ENCODE measurements at regions not wholly inside any gene's neighbourhood (a gene's known extent, or its start where the extent isn't known, plus 50 kb on each side); places are given as distances from the start of the nearest gene placed in this dataset.

DNA sequence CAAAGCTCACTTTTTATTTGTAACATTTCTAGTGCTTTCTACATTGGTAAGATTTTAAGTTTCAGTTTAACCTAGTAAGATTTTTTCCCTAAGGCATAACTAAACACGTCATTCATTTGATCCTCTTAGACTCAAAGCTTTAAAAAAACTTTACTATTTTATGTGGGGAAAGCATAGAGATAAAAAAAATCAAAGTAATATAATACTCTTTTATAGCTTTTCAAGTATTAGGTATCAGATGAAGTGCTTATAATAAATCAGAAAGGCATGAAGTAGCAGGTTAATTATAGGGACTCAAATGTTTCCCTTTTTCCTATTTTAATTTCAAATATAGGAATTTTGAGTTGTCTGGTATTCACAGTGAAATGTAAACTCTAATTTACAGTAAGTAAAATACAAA, 68.0 kb upstream of the POU5F2 start:
- dilution Hi-C loops (cut with MboI; ENCODE audit: extremely low pct_ligation_motif_present, low sequenced_read_pairs): no loop called here
- FAIRE-seq: no peak
- Histone ChIP-seq H3K9me1 (ENCODE audit: control insufficient read depth, extremely low read depth, insufficient read depth, low read length) (no peaks in the 10 kb centered on the region), H3K9ac (ENCODE audit: control insufficient read depth, extremely low read depth, insufficient read depth, low read length) (no peak overlapping the region), H3K9me3 (ENCODE audit: control insufficient read depth, low read depth, low read length) (no peaks in the 10 kb centered on the region), H3K27me3 (ENCODE audit: control insufficient read depth, extremely low read depth, insufficient read depth, low read length) (no peaks in the 10 kb centered on the region), H3K36me3 (ENCODE audit: control insufficient read depth in 2 of 2, extremely low read depth in 1 of 2, insufficient read depth in 2 of 2, low read length in 2 of 2) (no peaks in the 10 kb centered on the region), H3K4me1 (ENCODE audit: control insufficient read depth, extremely low read depth, insufficient read depth, low read length) (no peaks in the 10 kb centered on the region), H3K4me2 (ENCODE audit: control insufficient read depth, extremely low read depth, insufficient read depth, low read depth, low read length) (no peak overlapping the region), H3K27ac (ENCODE audit: control insufficient read depth, insufficient read depth, low read length) (no peak overlapping the region), H2AFZ (ENCODE audit: control insufficient read depth, low read length) (no peak overlapping the region), H3K4me3 (ENCODE audit: control insufficient read depth in 2 of 3, extremely low read depth in 1 of 3, insufficient read depth in 2 of 3, low read depth in 1 of 3, low read length in 3 of 3) (no peak overlapping the region), H4K20me1 (ENCODE audit: control insufficient read depth, extremely low read depth, insufficient read depth, low read length) (no peaks in the 10 kb centered on the region), H3K79me2 (ENCODE audit: control insufficient read depth, insufficient read depth, low read length) (no peaks in the 10 kb centered on the region)
- no peak for DNase-seq (ENCODE audit: low read depth, low spot score)
- TF ChIP-seq, protein P1, sequence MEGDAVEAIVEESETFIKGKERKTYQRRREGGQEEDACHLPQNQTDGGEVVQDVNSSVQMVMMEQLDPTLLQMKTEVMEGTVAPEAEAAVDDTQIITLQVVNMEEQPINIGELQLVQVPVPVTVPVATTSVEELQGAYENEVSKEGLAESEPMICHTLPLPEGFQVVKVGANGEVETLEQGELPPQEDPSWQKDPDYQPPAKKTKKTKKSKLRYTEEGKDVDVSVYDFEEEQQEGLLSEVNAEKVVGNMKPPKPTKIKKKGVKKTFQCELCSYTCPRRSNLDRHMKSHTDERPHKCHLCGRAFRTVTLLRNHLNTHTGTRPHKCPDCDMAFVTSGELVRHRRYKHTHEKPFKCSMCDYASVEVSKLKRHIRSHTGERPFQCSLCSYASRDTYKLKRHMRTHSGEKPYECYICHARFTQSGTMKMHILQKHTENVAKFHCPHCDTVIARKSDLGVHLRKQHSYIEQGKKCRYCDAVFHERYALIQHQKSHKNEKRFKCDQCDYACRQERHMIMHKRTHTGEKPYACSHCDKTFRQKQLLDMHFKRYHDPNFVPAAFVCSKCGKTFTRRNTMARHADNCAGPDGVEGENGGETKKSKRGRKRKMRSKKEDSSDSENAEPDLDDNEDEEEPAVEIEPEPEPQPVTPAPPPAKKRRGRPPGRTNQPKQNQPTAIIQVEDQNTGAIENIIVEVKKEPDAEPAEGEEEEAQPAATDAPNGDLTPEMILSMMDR (optimal IDR thresholded peaks at IDR 0.05 in 1 of 3, IDR thresholded peaks at IDR 0.05 in 1 of 3, conservative IDR thresholded peaks at IDR 0.05 in 1 of 3; ENCODE audit: extremely low read depth in 1 of 3, insufficient read depth in 2 of 3, low read length in 3 of 3): no peak
- no peak for TF ChIP-seq EZH2 (IDR thresholded peaks at IDR 0.05; ENCODE audit: low read length)

DNA sequence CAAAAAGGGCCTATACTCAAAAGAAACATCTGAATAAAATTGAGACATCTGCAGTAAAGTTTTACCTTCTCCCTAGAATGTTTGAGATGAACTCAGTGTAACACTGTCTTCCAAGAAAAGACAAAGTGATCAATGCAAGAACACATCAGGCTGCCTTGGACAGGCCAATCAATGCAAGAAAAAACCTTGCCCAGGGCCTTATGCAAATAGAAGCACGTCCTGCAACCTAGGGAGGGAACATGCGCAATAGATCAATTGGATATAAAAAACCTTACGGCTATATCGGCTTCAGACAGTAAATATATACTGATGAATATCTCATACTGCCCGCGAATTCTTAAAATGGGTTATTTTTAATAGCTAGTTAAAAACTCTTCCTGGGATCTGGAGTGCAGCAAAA, 66.4 kb upstream of the POU5F2 start:
- TF ChIP-seq, protein P1 (optimal IDR thresholded peaks at IDR 0.05 in 1 of 3, IDR thresholded peaks at IDR 0.05 in 1 of 3, conservative IDR thresholded peaks at IDR 0.05 in 1 of 3; ENCODE audit: extremely low read depth in 1 of 3, insufficient read depth in 2 of 3, low read length in 3 of 3): no peak
- TF ChIP-seq EZH2 (IDR thresholded peaks at IDR 0.05; ENCODE audit: low read length): no peak
- H3K27ac ChIP-seq (ENCODE audit: control insufficient read depth, insufficient read depth, low read length): no peak overlapping the region
- no peaks in the 10 kb centered on the region for H3K4me1 ChIP-seq (ENCODE audit: control insufficient read depth, extremely low read depth, insufficient read depth, low read length)
- H3K36me3 ChIP-seq (ENCODE audit: control insufficient read depth in 2 of 2, extremely low read depth in 1 of 2, insufficient read depth in 2 of 2, low read length in 2 of 2): no peaks in the 10 kb centered on the region
- H3K4me2 ChIP-seq (ENCODE audit: control insufficient read depth, extremely low read depth, insufficient read depth, low read depth, low read length): no peak overlapping the region
- no peak overlapping the region for H3K9ac ChIP-seq (ENCODE audit: control insufficient read depth, extremely low read depth, insufficient read depth, low read length)
- dilution Hi-C loops (cut with MboI; ENCODE audit: extremely low pct_ligation_motif_present, low sequenced_read_pairs): no loop called here
- H3K9me1 ChIP-seq (ENCODE audit: control insufficient read depth, extremely low read depth, insufficient read depth, low read length): no peaks in the 10 kb centered on the region
- H3K9me3 ChIP-seq (ENCODE audit: control insufficient read depth, low read depth, low read length): no peaks in the 10 kb centered on the region
- H3K79me2 ChIP-seq (ENCODE audit: control insufficient read depth, insufficient read depth, low read length): no peaks in the 10 kb centered on the region
- no peak overlapping the region for H3K4me3 ChIP-seq (ENCODE audit: control insufficient read depth in 2 of 3, extremely low read depth in 1 of 3, insufficient read depth in 2 of 3, low read depth in 1 of 3, low read length in 3 of 3)
- no peaks in the 10 kb centered on the region for H4K20me1 ChIP-seq (ENCODE audit: control insufficient read depth, extremely low read depth, insufficient read depth, low read length)
- no peak overlapping the region for H2AFZ ChIP-seq (ENCODE audit: control insufficient read depth, low read length)
- FAIRE-seq (no peak), DNase-seq (ENCODE audit: low read depth, low spot score) (no peak)
- no peaks in the 10 kb centered on the region for H3K27me3 ChIP-seq (ENCODE audit: control insufficient read depth, extremely low read depth, insufficient read depth, low read length)

Data from keratinocyte (primary cell).